ENCODE measurements at regions not wholly inside any gene's neighbourhood (a gene's known extent, or its start where the extent isn't known, plus 50 kb on each side); places are given as distances from the start of the nearest gene placed in this dataset.

GRCh38 chr4:56115898-56116297, 167.2 kb downstream of the CEP135 start:
- WGBS, 2 experiments = 71 to 76% methylated on average over 2 of the region's 2 CpGs
- peaks cover 8% of the 10 kb centered on the region for H3K4me1 ChIP-seq (ENCODE audit: control insufficient read depth, insufficient read depth, low read length)

GRCh38 chr4:56112377-56112776, 163.6 kb downstream of the CEP135 start:
- H3K36me3 ChIP-seq (ENCODE audit: control insufficient read depth, insufficient read depth, low read length) = no peaks in the 10 kb centered on the region
- H3K9me3 ChIP-seq (ENCODE audit: control insufficient read depth, low read length) = no peaks in the 10 kb centered on the region
- H3K4me3 ChIP-seq (ENCODE audit: insufficient read depth, low read depth, low read length) = no peak overlapping the region
- H3K27ac ChIP-seq (ENCODE audit: insufficient read depth, low read depth, low read length, poor library complexity, severe bottlenecking) = no peak overlapping the region
- whole genome bisulfite sequencing, 2 experiments = 77 to 85% methylated on average over 3 to 4 of the region's 4 CpGs
- H3K27me3 ChIP-seq (ENCODE audit: control insufficient read depth, insufficient read depth, low read length, poor library complexity, severe bottlenecking) = no peaks in the 10 kb centered on the region
- peaks cover 8% of the 10 kb centered on the region for H3K4me1 ChIP-seq (ENCODE audit: control insufficient read depth, insufficient read depth, low read length)

More at GRCh38 chr4:56115898-56116297, 167.2 kb downstream of the CEP135 start:
- no peak overlapping the region for H3K4me3 ChIP-seq (ENCODE audit: insufficient read depth, low read depth, low read length)
- H3K27ac ChIP-seq (ENCODE audit: insufficient read depth, low read depth, low read length, poor library complexity, severe bottlenecking) = no peak overlapping the region
- no peaks in the 10 kb centered on the region for H3K9me3 ChIP-seq (ENCODE audit: control insufficient read depth, low read length)
- H3K27me3 ChIP-seq (ENCODE audit: control insufficient read depth, insufficient read depth, low read length, poor library complexity, severe bottlenecking) = no peaks in the 10 kb centered on the region
- no peaks in the 10 kb centered on the region for H3K36me3 ChIP-seq (ENCODE audit: control insufficient read depth, insufficient read depth, low read length)

DNA sequence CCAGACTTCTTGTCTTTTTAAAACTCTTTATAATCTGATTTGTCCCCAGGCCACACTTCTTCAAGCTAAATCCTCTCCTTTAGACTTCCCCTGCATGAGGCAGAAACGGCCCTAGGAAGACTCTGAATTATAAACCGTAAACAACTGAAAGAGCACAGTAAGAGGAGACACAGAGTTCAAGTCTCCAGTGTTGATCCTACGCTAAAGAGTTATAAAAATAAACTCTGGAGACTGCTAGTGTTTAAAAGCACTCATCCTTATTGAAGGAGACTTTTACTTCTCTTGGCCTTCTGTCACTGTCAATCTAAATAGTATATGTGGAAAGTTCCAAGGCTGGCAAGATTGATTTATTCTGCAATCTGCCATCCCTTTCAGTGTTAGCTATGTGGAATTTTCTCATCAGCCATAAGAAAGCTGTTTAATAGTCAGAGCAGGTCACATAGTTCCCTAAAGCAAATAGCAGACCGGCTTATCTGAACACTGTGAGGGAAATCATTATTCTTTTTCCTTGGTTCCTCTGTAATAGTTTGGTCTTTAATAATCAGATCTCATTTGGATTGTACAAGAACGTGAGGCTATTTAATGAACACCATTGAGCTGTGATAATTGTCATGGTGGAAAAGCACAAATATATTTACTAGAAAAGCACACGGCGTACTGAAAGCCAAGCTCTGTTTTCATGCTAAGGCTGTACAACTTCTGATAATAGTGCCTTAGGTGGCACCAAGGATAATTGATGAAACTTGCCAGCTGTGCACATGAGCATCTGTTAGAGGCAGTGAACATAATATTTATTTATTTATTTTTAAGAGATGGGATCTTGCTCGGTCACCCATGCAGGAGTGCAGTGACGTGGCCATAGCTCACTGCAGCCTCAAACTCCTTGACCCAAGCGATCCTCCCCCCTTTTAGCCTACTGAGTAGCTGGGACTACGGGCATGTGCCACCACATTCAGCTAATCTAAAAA, 157.7 kb downstream of the CEP135 start:
- peaks cover 6% of the 10 kb centered on the region for H3K4me1 ChIP-seq (ENCODE audit: control insufficient read depth, insufficient read depth, low read length)
- no peaks in the 10 kb centered on the region for H3K27me3 ChIP-seq (ENCODE audit: control insufficient read depth, insufficient read depth, low read length, poor library complexity, severe bottlenecking)
- no peak overlapping the region for H3K4me3 ChIP-seq (ENCODE audit: insufficient read depth, low read depth, low read length)
- H3K9me3 ChIP-seq (ENCODE audit: control insufficient read depth, low read length) = no peaks in the 10 kb centered on the region
- WGBS, 2 experiments = 91 to 92% methylated on average over 11 of the region's 11 CpGs
- H3K36me3 ChIP-seq (ENCODE audit: control insufficient read depth, insufficient read depth, low read length) = no peaks in the 10 kb centered on the region
- no peak overlapping the region for H3K27ac ChIP-seq (ENCODE audit: insufficient read depth, low read depth, low read length, poor library complexity, severe bottlenecking)

GRCh38 chr4:56104188-56104587, 155.4 kb downstream of the CEP135 start:
- 89 to 94% methylated on average over 3 of the region's 3 CpGs for WGBS, 2 experiments
- H3K4me3 ChIP-seq (ENCODE audit: insufficient read depth, low read depth, low read length) = no peak overlapping the region

DNA sequence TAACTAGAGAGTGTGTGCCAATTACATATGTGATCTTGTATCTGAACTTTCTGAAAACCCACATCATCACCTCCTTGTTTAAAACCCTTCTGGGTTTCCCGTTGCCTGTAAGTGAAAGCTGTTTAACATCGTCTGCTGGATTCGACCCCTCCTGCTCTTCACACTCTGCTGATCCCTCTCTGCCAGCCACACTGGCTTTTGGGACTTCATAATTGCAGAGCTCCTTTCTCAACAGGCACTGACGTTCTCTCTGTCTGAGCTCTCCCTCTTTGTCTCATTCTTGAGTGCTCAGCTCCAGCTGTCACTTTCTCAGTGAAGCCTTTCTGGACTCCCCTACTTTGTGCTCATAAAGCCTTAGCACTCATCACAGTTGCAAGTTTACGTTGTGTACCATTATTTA, 153.9 kb downstream of the CEP135 start:
- no peaks in the 10 kb centered on the region for H3K36me3 ChIP-seq (ENCODE audit: control insufficient read depth, insufficient read depth, low read length)
- H3K9me3 ChIP-seq (ENCODE audit: control insufficient read depth, low read length) = no peaks in the 10 kb centered on the region
- peaks cover 6% of the 10 kb centered on the region for H3K4me1 ChIP-seq (ENCODE audit: control insufficient read depth, insufficient read depth, low read length)
- 54 to 64% methylated on average over 5 of the region's 5 CpGs for WGBS, 2 experiments
- H3K27ac ChIP-seq (ENCODE audit: insufficient read depth, low read depth, low read length, poor library complexity, severe bottlenecking) = no peak overlapping the region
- H3K4me3 ChIP-seq (ENCODE audit: insufficient read depth, low read depth, low read length) = no peak overlapping the region
- H3K27me3 ChIP-seq (ENCODE audit: control insufficient read depth, insufficient read depth, low read length, poor library complexity, severe bottlenecking) = no peaks in the 10 kb centered on the region

More at GRCh38 chr4:56104188-56104587, 155.4 kb downstream of the CEP135 start:
- Histone ChIP-seq H3K27me3 (ENCODE audit: control insufficient read depth, insufficient read depth, low read length, poor library complexity, severe bottlenecking) (no peaks in the 10 kb centered on the region), H3K27ac (ENCODE audit: insufficient read depth, low read depth, low read length, poor library complexity, severe bottlenecking) (no peak overlapping the region), H3K36me3 (ENCODE audit: control insufficient read depth, insufficient read depth, low read length) (no peaks in the 10 kb centered on the region), H3K4me1 (ENCODE audit: control insufficient read depth, insufficient read depth, low read length) (peaks cover 6% of the 10 kb centered on the region), H3K9me3 (ENCODE audit: control insufficient read depth, low read length) (no peaks in the 10 kb centered on the region)

GRCh38 chr4:56099378-56099786, 150.6 kb downstream of the CEP135 start:
- 90 to 97% methylated on average over 3 of the region's 3 CpGs for WGBS, 2 experiments
- H3K27ac ChIP-seq (ENCODE audit: insufficient read depth, low read depth, low read length, poor library complexity, severe bottlenecking) = no peak overlapping the region
- no peaks in the 10 kb centered on the region for H3K9me3 ChIP-seq (ENCODE audit: control insufficient read depth, low read length)
- no peaks in the 10 kb centered on the region for H3K36me3 ChIP-seq (ENCODE audit: control insufficient read depth, insufficient read depth, low read length)
- no peaks in the 10 kb centered on the region for H3K4me1 ChIP-seq (ENCODE audit: control insufficient read depth, insufficient read depth, low read length)
- no peak overlapping the region for H3K4me3 ChIP-seq (ENCODE audit: insufficient read depth, low read depth, low read length)
- H3K27me3 ChIP-seq (ENCODE audit: control insufficient read depth, insufficient read depth, low read length, poor library complexity, severe bottlenecking) = no peaks in the 10 kb centered on the region

DNA sequence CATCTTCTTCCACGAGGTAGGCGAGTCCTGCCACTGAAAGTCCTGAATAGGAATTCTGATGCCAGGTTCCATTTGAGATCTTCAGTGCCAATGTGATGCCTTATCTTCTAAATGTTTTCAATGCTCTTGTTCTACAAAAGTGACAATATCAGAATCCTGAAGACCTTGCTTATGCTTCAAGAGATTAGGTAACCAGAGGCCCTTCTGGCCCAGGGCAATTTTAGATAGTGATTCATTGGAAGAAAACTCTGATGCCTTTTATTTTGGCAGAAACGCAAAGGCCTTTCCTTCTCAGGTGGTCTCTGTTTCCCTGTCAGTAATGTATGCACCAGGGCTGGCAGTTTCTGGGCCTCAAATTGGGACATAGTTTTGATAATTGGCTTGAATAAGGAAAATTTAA, 144.8 kb downstream of the CEP135 start:
- no peaks in the 10 kb centered on the region for H3K4me1 ChIP-seq (ENCODE audit: control insufficient read depth, insufficient read depth, low read length)
- no peaks in the 10 kb centered on the region for H3K36me3 ChIP-seq (ENCODE audit: control insufficient read depth, insufficient read depth, low read length)
- no peaks in the 10 kb centered on the region for H3K9me3 ChIP-seq (ENCODE audit: control insufficient read depth, low read length)
- WGBS, 2 experiments = 96% methylated on average over 3 of the region's 3 CpGs
- no peak overlapping the region for H3K4me3 ChIP-seq (ENCODE audit: insufficient read depth, low read depth, low read length)
- H3K27ac ChIP-seq (ENCODE audit: insufficient read depth, low read depth, low read length, poor library complexity, severe bottlenecking) = no peak overlapping the region
- no peaks in the 10 kb centered on the region for H3K27me3 ChIP-seq (ENCODE audit: control insufficient read depth, insufficient read depth, low read length, poor library complexity, severe bottlenecking)

- whole genome bisulfite sequencing, 2 experiments = 93 to 94% methylated on average over 5 to 8 of the region's 8 CpGs
- H3K4me3 ChIP-seq (ENCODE audit: insufficient read depth, low read depth, low read length) = no peak overlapping the region
- H3K4me1 ChIP-seq (ENCODE audit: control insufficient read depth, insufficient read depth, low read length) = no peaks in the 10 kb centered on the region
- no peaks in the 10 kb centered on the region for H3K36me3 ChIP-seq (ENCODE audit: control insufficient read depth, insufficient read depth, low read length)
- no peaks in the 10 kb centered on the region for H3K9me3 ChIP-seq (ENCODE audit: control insufficient read depth, low read length)
- H3K27me3 ChIP-seq (ENCODE audit: control insufficient read depth, insufficient read depth, low read length, poor library complexity, severe bottlenecking) = no peaks in the 10 kb centered on the region
- no peak overlapping the region for H3K27ac ChIP-seq (ENCODE audit: insufficient read depth, low read depth, low read length, poor library complexity, severe bottlenecking)
Observed at GRCh38 chr4:56092540-56092939, 143.8 kb downstream of the CEP135 start.

DNA sequence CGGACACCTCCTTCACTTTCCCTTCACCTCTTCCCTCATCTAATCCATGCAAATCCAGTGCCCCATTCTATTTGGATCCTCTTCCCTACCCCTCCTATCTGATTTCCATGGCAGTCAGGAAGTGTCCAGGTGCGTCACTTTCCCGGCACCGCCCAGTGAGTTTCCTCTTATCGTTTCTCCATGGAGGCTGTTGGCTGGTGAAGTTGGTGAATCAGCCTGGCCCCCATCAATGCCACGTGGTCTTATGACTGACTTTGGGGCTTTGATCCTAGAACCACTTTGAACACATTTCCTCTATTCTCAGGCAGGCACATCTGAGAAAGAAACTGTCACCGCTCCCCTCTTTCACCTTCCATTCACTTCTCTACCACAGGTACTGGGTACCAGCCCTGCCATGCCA, 137.8 kb downstream of the CEP135 start:
- Histone ChIP-seq H3K36me3 (ENCODE audit: control insufficient read depth, insufficient read depth, low read length) (no peaks in the 10 kb centered on the region), H3K9me3 (ENCODE audit: control insufficient read depth, low read length) (no peaks in the 10 kb centered on the region), H3K27ac (ENCODE audit: insufficient read depth, low read depth, low read length, poor library complexity, severe bottlenecking) (no peak overlapping the region), H3K4me1 (ENCODE audit: control insufficient read depth, insufficient read depth, low read length) (peaks cover 20% of the 10 kb centered on the region), H3K27me3 (ENCODE audit: control insufficient read depth, insufficient read depth, low read length, poor library complexity, severe bottlenecking) (no peaks in the 10 kb centered on the region), H3K4me3 (ENCODE audit: insufficient read depth, low read depth, low read length) (no peak overlapping the region)
- WGBS, 2 experiments = 90 to 94% methylated on average over 7 of the region's 7 CpGs

DNA sequence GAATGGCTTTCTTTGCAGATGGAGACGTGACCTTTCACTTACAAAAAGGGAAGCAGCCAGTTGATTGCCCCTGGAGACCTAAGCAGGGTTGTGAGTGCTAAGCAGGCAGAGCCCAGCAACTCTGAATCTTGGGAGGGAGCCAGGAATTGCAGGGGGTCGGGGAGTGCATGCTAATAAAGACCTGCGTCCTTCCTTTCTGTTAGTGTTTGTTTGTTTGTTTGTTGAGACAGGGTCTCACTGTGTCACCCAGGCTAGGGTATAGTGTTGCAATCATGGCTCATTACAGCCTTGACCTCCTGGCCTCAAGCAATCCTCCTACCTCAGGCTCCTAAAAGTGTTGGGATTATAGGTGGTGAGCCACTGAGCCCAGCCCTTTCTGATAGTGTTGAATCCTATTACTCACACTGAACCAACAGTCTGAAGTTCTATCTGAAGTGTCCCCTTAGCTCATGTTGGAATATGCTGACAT, 137.4 kb downstream of the CEP135 start:
- Histone ChIP-seq H3K4me1 (ENCODE audit: control insufficient read depth, insufficient read depth, low read length) (peaks cover 20% of the 10 kb centered on the region), H3K4me3 (ENCODE audit: insufficient read depth, low read depth, low read length) (no peak overlapping the region), H3K27me3 (ENCODE audit: control insufficient read depth, insufficient read depth, low read length, poor library complexity, severe bottlenecking) (no peaks in the 10 kb centered on the region), H3K36me3 (ENCODE audit: control insufficient read depth, insufficient read depth, low read length) (no peaks in the 10 kb centered on the region), H3K9me3 (ENCODE audit: control insufficient read depth, low read length) (no peaks in the 10 kb centered on the region), H3K27ac (ENCODE audit: insufficient read depth, low read depth, low read length, poor library complexity, severe bottlenecking) (no peak overlapping the region)
- 16 to 19% methylated on average over 3 of the region's 3 CpGs for WGBS, 2 experiments

Measured in ectodermal cell (in vitro differentiated cells).